Femur (tissue), 1 donor: ENCODE measurements at regions not wholly inside any gene's neighbourhood (a gene's known extent, or its start where the extent isn't known, plus 50 kb on each side); places are given as distances from the start of the nearest gene placed in this dataset.
A peak's percentile ranks its signal among the peaks of the same experiment; 100 is the strongest.
"Not testable (repeated sequence)": the region's sequence is repeated elsewhere in the genome, so short reads cannot be mapped to it uniquely, and the experiment has no call there.

Source experiments
- DNase-seq: peaks from one replicate; pipeline ENCODE4 v3.0.0-alpha.2; 2017

DNA sequence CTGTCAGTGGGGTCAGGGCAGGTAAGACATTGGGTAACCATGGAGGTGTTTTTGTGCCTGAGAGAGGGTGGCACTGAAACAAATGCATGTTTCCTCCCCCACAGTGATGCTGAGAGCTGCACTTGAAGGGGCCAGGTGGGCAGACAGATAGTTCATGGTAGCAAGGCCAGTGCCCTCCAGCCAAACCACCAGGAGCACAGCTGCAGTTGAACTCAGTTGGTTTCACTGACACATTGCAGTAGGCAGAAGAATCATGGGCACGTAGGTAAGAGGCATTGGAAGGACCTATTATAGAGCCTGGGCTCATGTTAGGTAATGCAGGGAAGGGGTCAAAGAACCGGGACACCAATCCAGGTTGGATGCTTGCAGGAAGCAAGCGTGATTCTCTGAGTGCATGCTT is 93.2 kb upstream of the ARL4C start:
- no peak for DNase-seq

DNA sequence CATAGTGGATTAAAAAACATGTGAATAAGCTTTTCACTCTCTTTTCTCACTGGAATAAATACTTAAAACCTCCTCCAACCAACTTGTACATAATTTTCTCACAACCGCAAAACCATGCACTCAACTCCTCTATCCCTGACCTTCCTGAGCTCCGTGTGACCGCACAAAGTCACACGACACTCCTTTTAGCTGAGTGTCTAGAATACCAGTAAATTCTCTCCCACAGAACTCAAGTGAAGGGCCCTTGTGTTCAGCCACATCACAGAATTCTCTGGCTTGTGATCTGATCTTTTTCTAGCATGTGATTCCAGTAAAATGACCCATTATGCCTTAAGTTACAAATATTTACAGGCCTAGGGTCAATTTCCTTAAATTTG is 91.2 kb upstream of the ARL4C start:
- no peak for DNase-seq

DNA sequence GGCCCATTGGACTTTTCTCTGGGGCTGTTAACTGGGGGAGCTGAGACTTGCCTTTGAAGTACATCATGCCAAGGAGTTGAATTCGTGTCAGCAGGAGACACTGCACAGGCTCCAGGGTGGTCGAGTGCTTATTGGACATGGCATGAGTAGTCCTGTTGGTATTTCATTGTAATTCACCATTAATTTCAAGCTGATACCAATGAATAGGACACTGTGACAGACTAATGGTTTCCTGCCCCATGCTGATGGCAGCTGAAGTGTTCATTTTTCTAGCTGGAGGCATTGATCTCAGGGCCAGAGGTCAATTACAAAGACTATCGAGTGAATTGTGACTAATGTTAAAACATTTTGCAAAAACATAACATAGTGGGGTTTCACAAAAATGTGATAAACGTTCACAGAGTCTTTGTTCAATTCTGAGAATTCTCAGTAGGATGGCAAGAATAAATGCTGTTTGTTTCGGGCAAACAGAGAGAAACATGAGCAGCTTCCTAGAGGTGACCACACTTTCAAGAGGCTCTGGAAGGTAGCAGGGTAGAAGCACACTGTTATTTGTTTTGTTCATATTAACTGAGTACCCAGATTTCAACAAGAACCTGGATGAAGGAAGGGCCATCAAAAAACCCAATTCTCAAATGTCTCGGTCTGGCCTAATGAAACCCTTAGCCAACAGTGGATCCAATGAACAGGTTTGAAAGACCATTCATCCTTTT is 90.6 kb upstream of the ARL4C start:
- no peak for DNase-seq

DNA sequence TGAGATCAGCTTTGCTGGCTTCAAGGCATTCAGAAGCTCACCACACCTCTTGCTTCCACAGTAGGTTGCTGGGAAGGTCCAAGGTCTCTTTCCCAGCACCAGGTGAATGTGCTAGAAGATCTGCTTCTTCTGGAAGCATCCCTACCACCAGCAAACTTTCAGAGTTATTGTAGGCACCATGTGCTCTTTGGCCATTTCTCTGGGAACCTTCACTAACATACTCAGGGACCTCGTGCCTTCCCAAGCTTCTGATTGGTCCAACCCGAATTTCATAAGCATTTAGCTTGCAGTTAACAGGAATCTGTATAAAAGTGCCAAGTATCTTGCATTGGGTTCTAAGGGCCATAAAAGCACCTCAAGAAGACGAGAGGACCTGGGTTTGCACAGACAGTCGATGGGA is 86.5 kb upstream of the ARL4C start:
- DNase-seq: no peak

DNA sequence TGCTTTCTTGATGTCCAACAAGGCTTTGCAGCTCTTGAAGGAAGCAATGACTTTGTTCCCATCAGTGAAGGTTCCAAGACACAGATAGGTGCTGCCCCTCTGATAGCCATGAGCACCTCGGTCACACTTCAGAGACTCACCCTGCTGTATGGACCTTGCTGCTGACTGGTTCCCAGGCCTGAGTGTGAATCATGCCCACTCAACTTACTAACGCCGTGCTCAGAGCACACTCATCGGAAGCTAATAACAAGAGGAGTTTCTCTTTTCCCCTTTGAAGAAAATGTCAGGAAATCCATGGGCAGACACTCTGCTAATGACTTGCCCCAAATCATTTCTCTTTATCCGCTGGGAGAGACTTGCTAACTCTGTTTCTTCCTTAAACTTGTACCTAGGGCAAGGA is 83.8 kb upstream of the ARL4C start:
- DNase-seq: no peak

DNA sequence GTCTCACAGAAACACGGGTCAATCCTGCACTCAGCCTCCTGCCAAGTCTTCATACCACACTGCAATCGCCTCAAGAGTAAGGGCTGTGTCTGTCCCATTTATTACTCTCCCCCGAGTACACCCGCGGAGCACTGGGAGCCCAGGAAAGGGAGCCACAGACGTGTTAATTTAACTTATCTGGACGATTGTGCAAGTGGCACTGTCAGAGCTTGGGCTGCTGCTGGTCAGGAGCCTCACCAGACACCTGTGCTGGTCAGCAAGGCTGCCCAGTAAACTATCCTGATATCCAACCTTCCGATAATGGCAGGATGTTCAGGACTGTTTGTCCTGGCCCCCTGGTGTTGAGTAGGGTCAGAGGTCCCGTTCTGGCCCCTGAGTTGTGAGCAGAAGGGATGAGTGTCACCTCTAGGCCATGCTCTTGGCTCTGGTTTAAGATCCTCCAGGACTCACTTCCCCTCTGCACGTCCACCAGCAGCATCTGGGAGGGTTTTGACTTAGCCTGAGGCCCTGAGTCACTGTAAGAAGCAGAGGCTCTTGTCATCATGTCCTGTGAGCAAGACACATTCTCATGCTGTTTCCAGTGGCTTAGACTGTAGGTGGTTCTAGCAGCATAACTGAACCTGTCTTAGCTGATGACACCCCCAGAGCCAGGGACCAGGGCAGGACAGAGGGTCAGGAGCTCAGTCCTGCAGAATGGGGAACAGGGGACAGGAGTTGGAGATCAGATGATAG is 82.5 kb upstream of the ARL4C start:
- no peak for DNase-seq

DNA sequence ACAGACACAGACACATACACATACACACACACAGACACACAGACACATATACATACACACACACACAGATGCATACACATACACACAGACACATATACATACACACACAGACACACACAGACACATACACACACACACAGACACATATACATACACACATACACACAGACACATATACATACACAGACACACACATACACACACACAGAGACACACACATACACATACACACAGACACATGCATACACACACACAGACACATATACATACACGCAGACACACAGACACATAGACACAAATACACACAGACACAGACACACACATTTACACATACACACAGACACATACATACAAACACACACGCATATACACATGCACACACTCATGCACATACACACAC is 81.5 kb upstream of the ARL4C start:
- DNase-seq: no peak

DNA sequence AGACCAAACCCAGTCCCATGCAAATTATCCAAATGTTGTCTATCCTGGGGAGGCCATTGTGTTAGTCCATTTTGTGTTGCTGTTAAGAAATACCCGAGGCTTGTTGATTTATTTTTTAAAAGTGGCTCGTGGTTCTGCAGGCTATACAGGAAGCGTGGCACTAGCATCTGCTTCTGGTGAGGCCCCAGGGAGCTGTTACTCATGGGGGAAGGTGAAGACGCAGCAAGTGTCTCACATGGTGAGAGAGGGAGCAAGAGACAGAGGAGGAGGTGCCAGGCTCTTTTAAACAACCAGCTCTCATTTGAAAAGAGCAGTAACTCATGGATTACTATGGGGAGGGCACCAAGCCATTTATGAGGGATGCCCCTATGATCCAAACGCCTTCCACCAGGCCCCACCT is 80.3 kb upstream of the ARL4C start:
- no peak for DNase-seq

DNA sequence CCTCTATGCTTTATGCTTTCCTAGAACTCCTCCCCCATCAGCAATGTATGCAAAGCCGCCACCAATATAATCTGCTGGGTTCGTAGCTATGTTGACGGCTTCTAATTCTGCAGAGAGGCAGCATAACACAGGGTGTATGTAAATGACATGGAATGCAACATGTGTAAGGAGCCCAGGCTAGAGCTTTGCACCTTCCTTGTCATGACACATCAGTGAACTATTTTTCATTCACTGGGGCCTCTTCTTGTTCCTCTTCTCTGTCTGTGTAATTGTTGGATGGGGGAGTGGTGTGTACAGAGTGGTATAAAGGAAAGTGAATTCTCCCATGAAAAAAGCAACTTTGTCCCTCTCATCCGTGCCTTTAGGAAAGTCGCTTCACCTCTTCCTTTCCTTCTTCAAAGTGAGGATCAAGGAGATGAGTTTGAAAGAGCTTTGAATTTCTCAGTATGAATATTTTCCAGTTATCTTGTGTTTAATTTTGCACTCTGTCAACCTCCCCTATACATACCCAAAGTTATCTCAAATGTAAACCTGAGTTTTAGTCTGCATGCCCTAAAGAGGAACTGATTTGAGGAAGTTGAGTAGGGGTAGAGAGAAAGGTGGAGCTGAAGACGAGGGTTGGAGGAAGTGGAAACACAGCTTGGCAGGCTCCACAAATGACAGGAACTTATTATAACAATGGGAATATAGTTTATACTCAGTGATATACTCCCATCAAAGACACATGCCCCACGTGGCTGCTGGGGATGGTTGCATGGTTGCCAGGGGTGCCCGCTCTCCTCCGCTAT is 74.9 kb upstream of the ARL4C start:
- no peak for DNase-seq

DNA sequence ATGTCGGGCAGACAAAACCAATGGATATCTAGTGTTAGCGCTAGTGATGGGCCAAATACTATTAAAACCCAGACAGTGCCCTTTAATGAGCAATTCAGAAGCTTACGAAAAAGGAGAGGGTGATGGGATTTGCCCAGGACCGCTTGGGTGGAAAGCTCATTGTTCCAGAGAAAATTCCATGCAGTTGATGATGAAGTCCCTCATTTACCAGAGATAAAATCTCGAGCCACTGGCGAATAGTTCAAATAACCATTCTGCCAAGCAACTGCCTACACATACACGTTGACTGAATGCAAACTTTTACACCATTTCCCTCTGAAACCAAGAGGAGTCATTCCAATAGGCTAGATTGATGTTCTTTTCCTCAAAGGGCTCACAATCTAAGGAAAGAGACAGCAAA is 73.6 kb upstream of the ARL4C start:
- DNase-seq: no peak

DNA sequence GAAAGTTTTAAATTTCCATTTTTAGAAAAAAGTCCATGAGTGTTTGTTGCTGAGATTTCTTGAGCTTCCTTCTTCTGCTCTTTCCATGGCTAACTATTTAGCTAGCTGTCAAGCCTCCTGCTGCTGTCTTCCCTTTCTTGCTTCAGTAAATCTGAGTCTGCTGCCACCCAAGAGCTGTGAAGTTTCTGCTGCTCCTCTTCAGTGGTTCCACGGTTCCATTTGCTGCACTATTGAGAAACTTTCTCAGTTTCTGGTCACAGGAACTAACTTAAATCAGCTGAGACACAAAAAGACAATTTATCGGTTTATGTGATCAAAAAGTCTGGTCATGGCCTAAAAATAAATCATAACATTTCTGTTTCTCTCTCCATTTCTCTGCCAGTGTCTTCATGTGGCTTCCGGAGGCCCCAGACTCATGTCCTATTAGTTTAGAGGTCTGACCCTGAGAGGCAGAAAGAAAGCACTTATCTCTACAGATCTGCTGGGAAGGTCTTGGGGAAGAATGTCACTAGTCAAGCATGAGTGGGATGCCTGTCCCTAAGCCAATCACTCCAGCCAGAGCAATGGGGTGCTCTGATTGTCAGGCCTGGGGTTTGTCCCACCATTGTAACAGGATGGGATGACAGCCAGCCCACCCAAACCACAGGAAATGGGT is 73.0 kb upstream of the ARL4C start:
- no peak for DNase-seq

DNA sequence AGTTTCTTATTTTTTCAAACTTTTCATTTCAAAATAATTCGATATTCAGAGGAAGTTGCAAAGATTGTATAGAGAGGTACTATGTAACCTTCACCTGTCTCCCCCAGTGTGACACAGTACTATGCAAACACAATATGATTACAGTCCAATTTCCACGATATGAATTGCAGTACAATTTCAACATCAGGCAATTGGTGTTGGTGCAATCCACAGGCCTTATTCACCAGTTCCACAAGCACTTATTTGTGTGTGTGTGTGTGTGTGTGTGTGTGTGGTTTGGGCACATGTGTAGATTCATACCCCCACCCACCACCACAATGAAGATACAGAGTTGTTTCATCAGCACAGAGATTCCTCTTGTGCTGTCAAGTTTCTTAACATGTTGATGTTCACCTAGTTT is 69.7 kb upstream of the ARL4C start:
- no peak for DNase-seq

DNA sequence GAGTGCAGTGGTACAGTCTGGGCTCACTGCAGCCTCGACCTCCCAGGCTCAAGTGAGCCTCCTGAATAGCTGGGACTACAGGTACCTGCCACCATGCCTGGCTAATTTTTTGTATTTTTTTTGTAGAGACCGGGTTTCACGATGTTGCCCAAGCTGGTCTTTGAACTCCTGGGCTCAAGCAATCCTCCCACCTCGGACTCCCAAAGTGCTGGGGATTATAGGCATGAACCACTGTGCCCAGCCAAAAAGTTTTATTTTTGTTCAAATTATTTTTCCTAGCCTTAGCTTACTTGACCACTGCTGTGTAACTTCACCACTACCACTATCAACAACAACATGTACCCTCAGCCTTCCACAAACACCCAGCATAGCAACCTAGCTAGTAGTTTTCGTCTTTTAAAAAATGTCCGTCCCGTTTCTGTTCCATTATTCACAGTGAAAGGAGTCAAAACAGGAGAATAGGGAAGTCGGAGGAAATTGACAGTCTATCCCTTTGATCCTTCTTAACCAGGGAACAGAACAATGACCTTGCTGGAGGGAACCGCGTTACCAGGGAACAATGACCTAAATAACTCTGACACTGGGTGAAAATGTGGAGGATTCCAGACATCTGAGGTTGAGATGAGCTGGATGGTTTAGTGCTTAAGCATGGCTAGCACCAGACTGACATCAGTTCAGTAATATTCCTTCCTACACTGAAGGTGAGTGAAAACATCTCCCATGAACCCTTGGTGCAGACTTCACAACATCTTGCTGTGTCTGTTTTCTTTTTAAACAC is 69.2 kb upstream of the ARL4C start:
- DNase-seq: no peak

DNA sequence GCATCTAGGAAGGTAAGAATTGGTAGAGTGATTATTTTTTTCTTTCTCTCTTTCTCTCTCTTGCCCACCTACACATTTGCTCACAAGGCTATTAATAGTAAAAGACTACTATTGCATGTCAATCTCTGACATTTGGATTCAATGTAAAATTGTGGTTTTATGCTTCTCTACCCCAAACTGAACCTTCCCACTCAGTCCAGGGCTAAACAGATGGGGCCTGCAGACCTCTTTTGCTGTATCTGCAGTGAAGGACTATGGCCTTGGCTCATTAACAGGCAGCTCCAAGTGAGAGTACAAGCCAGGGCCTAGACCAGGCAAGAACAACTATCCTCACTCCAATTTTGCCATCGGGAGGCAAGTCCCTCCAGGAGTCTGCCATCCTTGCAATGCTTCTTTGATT is 68.3 kb upstream of the ARL4C start:
- DNase-seq: no peak

DNA sequence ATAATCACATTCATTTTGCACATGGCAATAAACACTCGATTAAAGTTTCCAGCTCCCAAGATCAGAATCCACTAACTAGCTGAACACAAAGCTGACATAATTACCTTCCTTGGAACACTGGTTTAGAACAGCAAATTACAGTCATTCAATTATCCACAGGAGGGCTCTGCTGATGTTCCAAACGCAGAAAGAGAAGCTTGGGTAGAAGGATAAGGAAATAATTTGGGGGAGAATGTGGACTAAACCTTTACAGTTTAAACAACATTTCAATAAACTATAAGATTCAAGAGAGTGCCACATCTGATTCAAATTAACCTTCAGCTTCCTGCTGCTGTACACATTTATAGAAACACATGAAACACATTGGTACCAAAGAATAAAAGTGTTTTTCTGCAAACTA is 67.8 kb upstream of the ARL4C start:
- no peak for DNase-seq

DNA sequence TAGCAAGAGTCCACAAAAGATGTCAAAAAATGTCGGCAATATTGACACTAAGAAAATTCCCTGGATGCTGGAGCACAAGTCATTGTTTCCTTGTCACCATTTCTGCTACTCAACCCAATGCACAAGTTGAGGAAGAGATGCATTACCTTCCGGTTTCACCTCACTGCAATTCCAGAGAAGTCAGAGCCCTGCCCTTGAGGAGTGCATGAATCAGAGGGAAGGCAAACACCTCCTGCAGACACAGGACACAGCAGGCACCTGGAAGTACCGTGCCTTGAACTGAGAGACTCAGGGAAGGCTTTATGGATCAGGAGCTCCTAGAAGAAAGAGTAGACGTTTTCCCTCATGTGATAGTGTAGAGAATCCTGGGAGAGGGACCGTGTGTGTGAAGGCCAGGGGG is 62.7 kb upstream of the ARL4C start:
- no peak for DNase-seq

DNA sequence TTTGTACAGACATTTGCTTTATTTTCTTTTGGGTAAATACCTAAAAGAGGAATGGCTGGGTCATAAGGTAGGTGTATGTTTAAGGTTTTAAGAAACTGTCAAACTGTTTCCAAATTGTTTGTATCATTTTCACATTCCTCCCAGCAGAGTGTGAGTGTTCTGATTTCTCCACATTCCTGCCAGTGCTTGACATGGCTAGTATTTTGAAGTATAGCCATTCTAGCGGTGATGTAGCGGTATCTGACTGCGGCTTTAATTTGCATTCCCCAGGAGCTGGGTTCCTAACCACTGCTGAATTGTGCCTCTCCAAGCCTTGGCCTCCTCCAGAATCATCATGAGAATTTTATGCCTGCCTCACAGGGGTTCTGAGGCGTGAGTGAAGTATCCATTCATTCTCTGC is 61.8 kb upstream of the ARL4C start:
- DNase-seq: peak; percentile 28

DNA sequence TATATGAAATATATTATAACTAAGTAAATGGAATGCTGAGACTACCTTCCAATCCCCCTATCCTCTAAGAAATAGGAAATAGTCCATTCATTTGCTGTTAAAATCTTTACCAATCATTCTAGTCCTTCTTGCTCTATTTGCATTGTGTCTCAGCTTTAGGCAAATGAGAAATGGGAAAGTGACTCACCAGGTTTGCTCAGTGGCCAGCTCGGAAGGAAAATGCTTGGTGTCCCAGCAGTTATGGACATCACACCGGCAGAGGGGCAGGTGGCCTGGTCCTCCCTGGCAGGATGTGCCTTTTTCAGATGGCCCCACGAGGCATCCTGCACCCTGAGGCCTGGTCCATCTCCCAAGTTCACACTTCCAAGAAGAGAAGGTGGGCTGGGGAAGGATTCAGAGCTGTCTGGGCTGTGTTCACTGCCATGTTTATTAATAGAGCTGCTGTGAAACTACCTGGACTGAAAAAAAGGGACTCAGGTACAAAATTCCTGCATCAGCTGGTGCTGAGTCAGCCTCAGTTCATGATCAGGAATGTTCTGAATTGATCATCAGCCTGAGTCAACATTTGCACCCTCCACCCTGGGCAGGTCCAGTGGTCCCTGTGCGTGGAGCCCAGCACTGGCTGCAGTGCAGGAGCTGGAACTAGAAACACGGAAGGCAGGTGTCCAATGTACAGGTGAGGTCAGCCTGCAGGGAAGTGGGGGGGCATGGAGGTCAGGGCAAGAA is 60.1 kb upstream of the ARL4C start:
- no peak for DNase-seq

DNA sequence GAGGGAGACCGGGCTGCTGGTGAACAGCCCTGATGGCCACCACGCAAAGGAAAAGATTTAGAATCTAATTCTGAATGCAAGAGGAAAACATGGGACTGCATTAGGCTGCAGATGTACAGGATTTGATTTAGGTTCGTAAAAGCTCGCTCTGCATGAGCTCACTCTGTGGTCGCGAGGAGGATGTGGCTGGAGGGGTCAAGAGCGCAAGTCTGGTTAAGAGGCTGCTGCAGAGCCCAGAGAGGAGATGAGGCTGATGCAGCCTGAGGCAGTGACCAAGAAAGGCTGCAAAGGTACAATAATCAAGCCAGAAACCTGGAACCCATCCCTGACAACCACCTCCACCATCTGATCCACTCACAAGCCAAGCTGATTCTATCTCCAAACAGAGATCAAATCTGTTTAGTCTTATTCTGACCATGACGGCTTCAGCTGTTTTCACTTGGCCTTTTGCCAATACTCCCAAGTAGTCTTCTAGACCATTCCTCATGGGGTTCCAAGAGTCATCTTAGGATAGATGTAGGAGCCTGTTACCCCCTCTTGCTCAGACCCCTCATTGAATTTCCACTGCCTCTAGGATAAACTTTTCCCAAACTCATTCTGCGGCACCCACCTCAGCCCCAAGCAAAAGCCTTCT is 58.9 kb upstream of the ARL4C start:
- DNase-seq: peak; percentile 55

DNA sequence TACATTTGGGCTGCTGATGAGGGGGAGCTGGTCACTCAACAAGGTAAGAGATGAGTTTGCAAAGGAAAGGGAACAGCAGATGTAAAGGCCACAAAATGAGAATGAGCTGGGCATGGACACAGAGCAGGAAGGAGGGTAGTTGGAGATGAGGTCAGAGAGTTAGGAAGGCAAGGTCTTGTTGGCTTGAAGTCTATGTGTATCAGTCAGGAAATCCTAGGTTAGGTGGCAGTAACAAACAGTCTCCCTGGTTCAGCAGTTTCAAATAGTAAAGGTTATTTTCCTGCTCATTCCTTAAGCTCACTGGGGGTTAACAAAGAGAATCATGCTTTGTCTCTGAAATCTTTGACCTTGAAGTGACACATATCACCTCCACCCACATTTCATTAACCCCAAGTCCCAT is 58.3 kb upstream of the ARL4C start:
- DNase-seq: no peak

DNA sequence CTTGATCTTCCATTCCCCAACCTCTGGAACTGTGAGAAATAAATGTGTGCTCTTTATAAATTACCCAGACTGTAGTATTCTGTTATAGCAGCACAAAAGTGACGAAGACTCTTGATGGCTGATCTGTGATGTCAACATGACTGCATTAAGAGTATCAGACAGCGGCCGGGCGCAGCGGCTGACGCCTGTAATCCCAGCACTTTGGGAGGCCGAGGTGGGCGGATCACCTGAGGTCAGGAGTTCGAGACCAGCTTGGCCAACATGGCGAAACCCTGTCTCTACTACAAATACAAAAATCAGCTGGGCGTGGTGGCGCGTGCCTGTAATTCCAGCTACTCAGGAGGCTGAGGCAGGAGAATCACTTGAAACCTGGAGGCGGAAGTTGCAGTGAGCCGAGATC is 56.3 kb upstream of the ARL4C start:
- DNase-seq: not testable (repeated sequence)
